Peyer's patch (tissue), 4 donors: ENCODE measurements at regions not wholly inside any gene's neighbourhood (a gene's known extent, or its start where the extent isn't known, plus 50 kb on each side); places are given as distances from the start of the nearest gene placed in this dataset.

Experiments
- POLR2A ChIP-seq, 2 donors: fragments of 450-650 bp; IDR thresholded peaks; one replicate each; pipeline ENCODE4 v1.5.1; 2017; ENCODE audit warnings: antibody characterized with exemption in 2 of 2, mild to moderate bottlenecking in 2 of 2, moderate library complexity in 2 of 2
- TF ChIP-seq, protein P1 (sequence below), 6 experiments: fragments of 450-650 bp in 4 of 6; fragments of 200-600 bp in 2 of 6; sonication (generic) in 1 of 6; IDR thresholded peaks; one replicate each; pipeline ENCODE4 v1.5.1; 2017 to 2019; ENCODE audit warnings: antibody characterized with exemption in 6 of 6, mild to moderate bottlenecking in 3 of 6, moderate library complexity in 1 of 6

DNA sequence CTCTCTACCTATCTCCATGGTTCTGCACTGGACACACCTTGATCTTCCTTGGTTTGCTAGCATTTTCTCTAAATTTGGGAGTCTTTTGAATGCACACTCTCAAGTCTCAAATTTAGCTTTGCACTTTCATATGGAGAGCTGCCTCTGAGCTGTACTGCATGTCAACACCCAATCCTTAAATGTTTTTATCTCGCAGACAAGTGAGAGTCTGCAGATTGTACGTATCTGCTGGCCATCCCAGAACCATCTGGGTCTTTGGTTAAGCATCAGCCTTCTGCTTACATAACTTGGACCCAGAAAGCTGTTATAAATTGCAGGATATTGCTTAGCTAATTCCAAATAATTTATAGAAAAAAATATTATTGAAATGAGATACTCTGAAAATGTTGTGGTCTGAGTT, 111.4 kb upstream of the GRAMD2B start:
- TF ChIP-seq, protein P1, sequence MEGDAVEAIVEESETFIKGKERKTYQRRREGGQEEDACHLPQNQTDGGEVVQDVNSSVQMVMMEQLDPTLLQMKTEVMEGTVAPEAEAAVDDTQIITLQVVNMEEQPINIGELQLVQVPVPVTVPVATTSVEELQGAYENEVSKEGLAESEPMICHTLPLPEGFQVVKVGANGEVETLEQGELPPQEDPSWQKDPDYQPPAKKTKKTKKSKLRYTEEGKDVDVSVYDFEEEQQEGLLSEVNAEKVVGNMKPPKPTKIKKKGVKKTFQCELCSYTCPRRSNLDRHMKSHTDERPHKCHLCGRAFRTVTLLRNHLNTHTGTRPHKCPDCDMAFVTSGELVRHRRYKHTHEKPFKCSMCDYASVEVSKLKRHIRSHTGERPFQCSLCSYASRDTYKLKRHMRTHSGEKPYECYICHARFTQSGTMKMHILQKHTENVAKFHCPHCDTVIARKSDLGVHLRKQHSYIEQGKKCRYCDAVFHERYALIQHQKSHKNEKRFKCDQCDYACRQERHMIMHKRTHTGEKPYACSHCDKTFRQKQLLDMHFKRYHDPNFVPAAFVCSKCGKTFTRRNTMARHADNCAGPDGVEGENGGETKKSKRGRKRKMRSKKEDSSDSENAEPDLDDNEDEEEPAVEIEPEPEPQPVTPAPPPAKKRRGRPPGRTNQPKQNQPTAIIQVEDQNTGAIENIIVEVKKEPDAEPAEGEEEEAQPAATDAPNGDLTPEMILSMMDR (IDR thresholded peaks at IDR 0.05) = no peak
- no peak for TF ChIP-seq POLR2A (IDR thresholded peaks at IDR 0.05)
